Right renal pelvis (tissue), 4 donors: ENCODE measurements at regions not wholly inside any gene's neighbourhood (a gene's known extent, or its start where the extent isn't known, plus 50 kb on each side); places are given as distances from the start of the nearest gene placed in this dataset.
"Not testable (repeated sequence)": the region's sequence is repeated elsewhere in the genome, so short reads cannot be mapped to it uniquely, and the experiment has no call there.

Source experiments
- DNase-seq, 4 donors: peaks; one replicate each; pipeline ENCODE4 v3.0.0-alpha.2; 2013; ENCODE audit warnings: low read depth in 4 of 4, low spot score in 3 of 4, missing footprints in 1 of 4

DNA sequence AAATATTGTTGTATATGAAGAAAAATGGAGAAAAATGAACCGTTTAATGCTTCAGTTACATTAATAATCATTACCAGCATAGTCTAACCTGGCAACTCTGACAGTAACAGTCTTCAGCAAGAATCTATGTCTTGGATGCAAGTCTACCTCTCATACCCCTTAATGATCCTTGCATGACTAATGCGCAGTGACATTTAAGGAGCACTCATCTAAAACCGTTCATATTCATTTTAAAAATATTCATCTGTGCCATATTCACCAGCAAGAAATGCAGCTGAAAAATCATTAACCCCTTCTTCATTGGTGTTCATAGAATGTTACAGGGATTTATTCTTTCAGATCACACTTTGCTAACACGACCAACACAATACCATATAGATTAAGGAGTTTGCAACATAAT is 227.2 kb upstream of the ASCC3 start:
- no peak for DNase-seq

DNA sequence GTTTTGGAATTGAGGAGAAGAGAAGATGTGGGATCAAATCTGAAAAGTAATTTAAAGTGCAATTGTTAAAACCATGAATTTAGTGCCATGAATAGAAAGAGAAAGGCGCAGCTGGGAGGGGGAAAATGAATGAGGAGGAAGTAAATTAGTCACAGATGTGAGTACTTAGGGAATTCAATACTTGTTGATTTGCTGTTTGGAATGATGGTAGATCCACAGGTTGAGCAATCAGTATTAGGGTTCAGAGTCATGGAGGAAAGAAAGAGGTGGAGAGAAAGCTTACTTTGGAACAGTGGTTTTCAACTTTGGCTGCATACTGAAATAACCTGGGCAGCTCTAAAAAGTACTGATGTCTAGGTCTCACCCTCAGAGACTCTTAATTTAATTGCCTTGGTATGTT is 229.7 kb upstream of the ASCC3 start:
- no peak for DNase-seq

DNA sequence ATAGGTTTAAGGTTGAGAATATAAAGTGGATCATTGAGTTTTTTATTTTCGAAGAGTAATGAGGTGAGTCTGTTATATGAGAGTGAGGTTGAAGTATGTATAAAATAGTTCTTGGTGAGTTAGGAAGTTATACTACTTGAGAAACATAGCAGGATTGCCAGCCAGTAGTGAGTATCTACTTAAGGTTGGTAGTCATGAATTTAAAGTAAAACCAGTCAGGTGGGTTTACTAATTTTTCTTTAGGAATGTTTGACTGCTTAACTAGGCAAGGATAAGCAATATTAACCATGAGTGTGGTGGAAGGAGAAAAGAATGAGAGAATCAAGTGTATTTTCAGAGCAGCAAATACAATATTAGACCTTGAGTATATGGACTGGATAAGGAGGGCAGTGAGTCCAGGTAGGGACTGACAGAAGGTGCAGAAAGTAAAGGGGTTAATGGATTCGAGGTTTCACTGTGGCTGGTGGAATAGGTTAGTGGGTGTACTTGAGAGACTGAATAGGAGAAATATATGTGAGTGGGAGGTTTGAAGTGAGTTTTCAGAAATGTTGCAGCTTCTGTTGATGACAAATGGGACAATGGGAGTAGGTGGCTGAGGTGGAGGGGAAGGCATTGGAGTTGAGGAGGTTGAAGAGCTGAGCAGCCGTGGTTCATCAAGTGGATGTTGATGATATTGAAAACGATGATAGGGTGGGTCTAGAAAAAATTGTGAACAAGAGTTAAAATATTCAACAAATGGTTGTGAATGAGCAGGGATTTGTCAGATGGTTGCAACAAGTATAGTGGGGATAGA is 232.5 kb upstream of the ASCC3 start:
- DNase-seq: no peak

DNA sequence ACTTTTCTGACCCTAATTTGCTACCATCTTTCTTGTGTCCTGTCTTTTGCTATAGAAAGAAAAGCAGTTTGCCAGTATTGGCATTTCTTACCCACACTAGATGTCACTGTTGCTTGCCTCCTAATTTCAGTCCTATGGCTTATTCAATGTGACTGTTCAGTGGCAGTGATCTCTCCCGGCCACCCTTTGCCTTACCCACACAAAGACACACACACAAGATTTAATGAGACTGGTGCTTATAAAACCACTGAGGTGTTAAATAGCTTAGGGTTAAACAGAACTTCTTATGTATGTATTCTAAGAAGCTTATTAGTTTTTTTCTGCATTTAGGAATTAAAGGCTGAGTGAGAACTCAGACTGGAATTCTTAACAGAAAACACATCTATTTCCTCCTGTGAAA is 233.6 kb upstream of the ASCC3 start:
- peak; percentile 15 to 52 (median 28) for DNase-seq

DNA sequence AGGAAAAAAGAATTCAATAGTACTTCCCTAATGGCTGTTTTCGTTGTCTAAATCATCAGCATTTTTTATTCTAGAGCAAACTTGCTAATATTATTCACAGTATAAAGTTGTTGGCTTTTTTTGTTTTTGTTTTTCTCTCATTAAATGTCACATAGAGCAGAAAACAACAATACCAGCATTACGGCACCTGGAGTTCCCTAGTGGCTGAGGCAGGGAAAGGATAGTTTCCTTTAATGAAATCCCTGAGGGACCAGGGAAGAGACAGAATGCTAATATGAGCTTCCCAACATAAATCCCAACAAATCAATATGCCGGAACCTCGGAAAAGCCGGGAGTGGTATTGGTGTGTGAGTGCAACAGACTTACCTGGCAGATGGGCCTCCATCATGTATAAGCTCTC is 235.2 kb upstream of the ASCC3 start:
- no peak for DNase-seq

DNA sequence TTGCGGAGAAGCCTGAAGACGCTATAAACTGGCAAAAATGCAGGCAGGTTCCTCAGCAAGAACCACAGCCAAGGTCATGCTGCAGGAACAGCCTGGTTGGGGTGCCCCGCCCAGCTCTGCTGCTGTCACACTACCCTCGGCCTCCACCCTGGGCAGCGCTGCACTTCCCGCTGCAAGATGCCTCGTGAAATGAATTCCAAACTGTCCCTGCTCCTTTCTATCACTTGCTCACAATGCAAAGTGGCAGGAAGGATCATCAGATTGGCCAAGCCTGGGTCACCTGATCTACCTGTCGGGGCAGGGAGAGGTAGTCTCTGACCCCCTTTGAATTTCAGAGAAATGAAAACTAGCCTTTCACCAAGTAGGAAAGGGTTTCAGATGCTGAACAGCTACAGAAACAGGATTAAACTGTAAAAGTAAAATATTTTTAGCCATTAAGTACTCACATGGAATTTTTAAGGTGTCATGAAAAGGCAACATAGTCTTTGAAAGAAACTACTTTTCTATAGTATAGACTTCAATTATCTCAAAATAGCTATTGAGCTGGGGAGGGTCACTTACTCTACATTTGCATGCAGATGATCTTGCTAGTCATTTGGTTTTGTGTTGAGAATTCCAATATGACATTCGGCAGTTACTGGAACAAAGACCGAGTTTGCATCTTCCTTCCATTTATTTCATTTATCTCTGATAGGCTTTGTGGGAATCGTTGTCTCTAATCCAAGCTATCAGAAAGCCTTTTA is 236.4 kb upstream of the ASCC3 start:
- DNase-seq: no peak

DNA sequence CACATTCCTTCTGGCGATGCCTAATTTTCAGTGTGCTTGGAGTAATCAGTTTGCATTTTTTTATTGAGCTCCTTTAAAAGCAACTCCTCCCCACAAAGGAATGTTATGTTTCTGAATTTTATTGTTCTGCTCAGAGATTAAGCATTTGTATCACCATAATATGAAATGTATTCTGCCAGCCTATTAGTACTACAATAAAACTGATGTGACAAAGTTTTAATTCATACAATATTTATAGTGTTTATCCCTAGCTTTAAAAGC is 236.9 kb upstream of the ASCC3 start:
- no peak for DNase-seq

DNA sequence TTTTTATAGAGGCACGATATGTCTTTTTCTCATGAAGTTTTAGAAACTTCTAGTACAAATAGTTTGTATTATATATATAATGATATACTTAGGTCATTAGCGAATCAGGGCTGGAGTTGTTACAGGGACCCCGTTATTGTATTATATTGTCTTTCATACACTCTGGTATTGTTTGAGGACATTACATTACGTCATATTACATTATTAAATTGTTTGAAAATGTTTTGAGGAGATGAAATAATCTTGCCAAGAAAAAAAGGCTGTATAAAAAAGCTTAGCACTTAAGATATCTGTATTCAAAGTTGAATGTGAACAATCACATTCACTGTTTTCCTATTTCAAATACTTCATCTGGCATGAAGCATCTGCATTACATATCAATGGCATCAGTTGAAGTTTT is 239.6 kb upstream of the ASCC3 start:
- DNase-seq: no peak

DNA sequence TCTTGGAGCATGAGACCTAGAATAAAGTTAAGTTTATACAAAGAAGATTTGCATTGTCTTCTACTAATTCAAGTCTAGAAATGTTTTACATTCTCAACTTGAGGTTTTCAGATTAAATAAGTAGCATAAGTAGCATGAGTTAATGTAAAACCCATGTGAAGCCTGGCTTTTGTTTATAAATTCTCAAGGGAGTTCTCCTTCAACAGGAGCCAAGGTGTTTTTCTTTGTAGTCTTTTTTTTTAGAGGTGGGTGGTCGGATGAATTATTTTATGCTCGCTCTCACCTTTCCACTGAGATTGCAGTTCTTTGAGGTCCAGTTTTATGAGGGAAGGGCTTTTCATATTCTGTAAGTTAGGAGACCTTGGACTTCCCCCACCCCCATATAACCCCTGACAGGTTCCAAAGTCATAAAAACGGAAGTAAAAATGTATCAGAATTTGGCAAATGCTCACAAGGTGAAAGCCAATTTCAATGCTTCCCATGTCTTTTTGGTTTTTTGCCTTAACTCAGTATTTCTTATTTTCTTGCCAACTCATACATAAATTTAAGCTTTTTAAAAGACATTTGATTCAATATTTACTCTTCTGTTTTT is 244.3 kb upstream of the ASCC3 start:
- no peak for DNase-seq

DNA sequence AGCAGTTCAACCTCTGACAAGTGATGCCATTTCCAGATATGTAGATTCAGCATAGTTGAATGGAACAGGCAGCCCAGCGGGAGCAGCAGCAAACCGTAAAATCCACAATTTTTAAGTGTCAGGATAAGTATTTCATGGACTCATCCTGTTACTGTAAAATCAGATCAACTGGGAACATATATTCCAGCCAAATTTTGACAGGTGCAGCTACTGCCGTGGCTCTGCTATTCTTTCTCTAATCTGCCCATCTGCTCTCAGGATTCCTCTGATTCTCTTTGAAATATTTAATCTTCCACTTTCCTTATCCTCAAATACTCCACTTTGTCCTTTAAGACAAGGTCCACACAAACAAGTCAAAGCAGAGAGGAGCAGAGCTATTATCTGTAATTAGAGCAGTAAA is 245.4 kb upstream of the ASCC3 start:
- DNase-seq: no peak

DNA sequence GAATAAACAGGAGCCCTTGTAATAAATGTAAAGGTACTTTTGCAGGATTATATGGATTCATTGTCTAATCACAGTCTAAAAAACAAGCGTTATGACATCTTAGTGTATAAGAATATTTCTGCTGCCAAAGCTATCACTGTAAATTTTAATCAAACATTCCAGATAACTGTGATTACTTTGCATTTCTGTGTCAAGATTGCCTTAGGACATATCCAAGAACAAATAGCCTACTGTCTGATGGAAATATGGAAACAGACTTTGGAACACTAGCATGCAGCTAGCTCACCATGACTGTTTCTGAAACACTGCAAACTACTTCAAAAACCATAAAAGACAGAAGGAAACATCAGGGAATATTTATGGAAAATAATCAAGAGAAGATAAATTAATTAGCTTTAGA is 248.7 kb upstream of the ASCC3 start:
- DNase-seq: no peak

DNA sequence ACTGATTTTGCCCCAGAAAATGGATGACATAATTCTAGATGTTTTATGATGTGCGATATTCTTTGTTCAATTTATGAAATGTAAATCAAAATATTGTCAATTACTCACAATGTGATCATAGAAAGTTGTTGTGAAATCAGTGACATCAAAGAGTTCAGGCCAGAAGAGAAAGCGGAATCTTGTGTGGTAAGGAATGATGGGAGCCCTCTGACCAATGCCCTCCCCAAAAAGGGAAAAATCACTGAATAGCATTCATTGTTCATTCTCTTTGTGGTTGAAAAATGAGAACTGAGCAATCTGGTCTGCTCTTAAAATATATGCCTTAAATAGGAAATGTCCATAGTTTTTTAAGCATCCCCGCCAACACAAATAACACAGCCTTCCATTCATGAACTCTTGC is 247.1 kb upstream of the GRIK2 start:
- no peak for DNase-seq

DNA sequence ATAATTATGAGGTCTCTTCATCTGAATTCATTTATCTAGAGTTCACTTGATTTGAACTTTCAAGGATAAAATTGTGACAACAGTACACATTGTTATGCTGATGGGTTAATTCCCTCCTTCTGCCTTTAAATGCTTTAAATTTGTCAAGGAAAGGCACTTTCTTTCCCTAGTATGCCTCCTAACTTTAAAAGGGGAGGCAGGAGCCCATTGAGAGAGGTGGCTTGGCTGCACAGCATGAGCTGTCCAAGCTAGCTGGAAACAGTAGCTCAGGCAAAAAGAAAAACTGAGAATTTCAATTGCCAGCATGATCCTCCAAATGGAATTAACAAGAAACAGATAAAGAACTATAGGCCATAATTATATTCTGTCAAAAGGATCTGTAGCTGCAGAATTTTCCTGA is 243.3 kb upstream of the GRIK2 start:
- DNase-seq: no peak

DNA sequence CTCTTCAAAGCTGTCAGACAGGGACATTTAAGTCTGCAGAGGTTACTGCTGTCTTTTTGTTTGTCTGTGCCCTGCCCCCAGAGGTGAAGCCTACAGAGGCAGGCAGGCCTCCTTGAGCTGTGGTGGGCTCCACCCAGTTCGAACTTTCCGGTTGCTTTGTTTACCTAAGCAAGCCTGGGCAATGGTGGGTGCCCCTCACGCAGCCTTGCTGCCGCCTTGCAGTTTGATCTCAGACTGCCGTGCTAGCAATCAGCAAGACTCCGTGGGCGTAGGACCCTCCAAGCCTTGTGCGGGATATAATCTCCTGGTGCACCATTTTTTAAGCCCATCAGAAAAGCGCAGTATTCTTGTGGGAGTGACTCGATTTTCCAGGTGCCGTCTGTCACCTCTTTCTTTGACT is 235.9 kb upstream of the GRIK2 start:
- not testable (repeated sequence) for DNase-seq

DNA sequence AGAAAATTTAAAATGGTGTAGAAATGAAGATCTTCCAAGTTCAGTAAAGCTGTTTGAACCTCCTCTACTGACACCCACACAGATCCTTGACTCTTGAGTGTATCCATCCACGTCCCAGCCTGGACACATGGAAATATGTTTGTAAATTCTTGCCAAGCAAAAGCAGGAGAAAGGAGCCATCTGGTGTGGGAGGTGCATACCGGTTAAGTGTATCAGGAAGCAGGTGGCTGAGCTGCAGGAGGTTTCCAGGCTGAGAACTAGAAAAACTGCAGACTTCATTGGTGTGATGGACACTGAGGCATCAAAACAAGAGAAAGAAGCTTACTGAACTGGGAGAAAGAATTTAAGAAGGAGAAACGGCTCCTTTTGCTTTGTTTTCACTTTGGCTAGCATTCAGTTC is 229.9 kb upstream of the GRIK2 start:
- no peak for DNase-seq

DNA sequence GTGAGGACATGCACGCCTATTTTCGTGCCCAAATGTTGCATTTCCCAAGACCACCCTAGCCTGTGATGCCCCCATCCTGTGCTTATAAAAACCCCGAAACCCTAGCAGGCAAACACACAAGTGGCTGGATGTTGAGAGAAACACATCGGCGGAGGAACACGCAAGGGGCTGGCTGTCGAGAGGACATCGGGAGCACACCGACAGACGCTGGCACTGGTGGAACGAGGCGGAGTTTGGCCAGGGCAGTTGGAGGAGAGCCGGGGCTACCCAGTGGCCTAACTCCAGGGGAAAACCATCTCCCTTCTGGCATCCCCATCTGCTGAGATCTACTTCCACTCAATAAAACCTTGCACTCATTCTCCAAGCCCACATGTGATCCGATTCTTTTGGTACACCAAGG is 225.9 kb upstream of the GRIK2 start:
- no peak for DNase-seq

DNA sequence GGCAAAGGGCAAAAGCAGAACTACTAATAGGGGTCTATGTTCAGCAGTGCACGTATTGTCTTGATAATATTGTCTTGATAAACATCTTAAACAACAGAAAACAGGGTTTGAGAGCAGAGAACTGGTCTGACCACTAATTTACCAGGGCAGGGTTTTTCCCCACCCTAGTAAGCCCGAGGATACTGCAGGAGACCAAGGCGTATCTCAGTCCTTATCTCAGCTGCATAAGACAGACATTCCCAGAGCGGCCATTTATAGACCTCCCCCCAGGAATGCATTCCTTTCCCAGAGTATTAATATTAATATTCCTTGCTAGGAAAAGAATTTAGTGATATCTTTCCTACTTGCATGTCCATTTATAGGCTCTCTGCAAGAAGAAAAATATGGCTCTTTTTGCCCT is 222.5 kb upstream of the GRIK2 start:
- DNase-seq: not testable (repeated sequence)

DNA sequence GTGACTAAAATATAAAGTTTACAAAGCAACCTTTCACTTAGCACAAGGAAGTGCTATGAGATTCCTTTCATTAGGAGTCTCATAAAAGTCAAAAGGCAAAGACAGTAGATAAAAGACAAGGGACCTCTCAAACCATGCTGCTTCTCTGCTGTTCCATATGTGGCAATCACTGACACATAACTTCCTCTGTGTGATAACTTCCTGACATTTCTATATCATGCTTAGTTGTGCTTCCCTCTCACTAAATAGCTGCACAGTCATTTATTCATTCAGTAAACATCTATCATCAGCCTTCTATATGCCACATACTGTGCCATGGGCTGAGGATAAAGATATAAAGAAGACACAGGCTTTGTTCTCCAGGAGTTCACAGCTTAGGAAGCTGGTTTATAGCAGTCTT is 214.8 kb upstream of the GRIK2 start:
- DNase-seq: no peak

DNA sequence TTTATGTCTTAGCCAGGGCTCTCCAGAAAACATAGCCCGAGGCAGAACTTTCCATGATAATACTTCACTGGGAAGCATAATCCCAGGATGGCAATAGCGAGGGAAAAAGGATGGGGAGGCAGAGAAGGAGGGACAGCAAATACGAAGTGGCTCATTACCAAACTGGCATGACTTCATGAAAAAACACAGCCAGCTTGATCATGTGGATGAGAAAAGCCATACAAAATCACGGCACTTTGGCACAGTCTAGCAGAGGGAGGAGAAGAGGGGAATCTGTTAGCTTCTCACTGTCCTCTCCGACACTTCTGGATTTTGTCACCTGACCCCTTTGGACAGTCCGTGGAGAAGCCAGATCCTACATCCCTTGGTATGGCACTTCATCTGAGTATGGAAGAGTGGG is 212.5 kb upstream of the GRIK2 start:
- DNase-seq: no peak

DNA sequence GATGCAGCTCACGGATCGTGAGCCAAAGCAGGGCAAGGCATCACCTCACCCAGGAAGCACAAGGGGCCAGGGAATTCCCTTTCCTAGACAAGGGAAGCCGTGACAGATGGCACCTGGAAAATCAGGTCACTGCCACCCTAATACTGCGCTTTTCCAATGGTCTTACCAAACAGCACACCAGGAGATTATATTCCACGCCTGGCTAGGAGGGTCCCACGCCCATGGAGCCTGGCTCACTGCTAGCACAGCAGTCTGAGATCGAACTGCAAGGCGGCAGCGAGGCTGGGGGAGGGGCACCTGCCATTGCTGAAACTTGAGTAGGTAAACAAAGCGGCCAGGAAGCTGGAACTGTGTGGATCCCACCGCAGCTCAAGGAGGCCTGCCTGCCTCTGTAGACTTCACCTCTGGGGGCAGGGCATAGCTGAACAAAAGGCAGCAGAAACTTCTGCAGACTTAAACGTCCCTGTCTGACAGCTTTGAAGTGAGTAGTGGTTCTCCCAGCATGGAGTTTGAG is 205.2 kb upstream of the GRIK2 start:
- not testable (repeated sequence) for DNase-seq

DNA sequence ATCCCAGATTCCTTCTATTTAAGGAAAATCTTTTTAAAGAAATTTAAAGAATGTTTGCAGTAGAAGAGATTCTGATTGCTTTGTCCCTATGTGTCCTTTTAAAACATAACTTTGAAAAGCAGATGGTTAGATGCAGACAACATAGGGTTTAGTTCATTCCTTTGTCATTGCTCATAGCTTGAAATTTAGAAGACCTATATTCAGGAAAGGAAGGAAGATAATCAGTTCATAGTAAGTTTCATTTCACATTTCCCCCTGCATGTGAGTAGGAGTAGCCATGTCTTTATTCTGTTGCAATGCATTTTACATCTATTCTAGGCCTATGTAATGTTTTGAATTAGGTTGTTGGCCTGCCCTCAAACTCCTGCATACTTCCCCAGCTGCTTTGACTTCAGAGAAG is 197.9 kb upstream of the GRIK2 start:
- no peak for DNase-seq

DNA sequence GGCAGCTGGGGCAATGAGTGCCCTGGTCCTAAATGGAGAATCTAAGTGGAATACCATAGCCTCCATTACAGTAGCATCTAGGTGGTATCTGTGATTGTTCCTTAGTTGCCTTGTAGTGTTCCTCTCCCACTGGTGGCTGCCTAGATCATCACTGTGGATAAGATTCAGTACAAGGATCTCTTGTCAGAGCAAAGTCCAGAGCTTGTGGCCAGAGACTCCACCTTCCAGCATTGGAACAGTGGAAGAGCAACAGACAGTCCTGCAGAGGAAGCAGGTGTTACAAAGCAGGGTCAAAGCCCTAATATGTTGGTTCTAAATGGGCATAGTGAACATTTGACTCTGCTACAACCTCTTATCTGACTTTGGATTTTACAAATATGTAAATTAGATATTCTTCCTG is 194.1 kb upstream of the GRIK2 start:
- DNase-seq: no peak
